Gastrocnemius medialis (tissue), 4 donors: ENCODE measurements at regions not wholly inside any gene's neighbourhood (a gene's known extent, or its start where the extent isn't known, plus 50 kb on each side); places are given as distances from the start of the nearest gene placed in this dataset.

ENCODE experiments used
- CTCF ChIP-seq, 5 experiments: fragments of 450-650 bp in 3 of 5; fragments of 200-600 bp in 2 of 5; sonication (generic) in 2 of 5; IDR thresholded peaks in 4 of 5; conservative IDR thresholded peaks in 1 of 5; 1 replicate in 4 of 5; 2 replicates in 1 of 5; pipeline ENCODE4 v1.5.1; 2016 to 2019; ENCODE audit warnings: antibody characterized with exemption in 5 of 5, mild to moderate bottlenecking in 3 of 5, moderate library complexity in 3 of 5
- POLR2A ChIP-seq, 2 donors: fragments of 450-650 bp; IDR thresholded peaks; one replicate each; pipeline ENCODE4 v1.6.1; 2017; ENCODE audit warnings: antibody characterized with exemption in 2 of 2, mild to moderate bottlenecking in 2 of 2, moderate library complexity in 2 of 2

GRCh38 chr15:95565016-95565600 is 765.4 kb upstream of the NR2F2 start:
- TF ChIP-seq CTCF (IDR thresholded peaks at IDR 0.05 in 4 of 5, conservative IDR thresholded peaks at IDR 0.05 in 1 of 5): no peak
- no peak for TF ChIP-seq POLR2A (IDR thresholded peaks at IDR 0.05)
